ENCODE measurements at regions not wholly inside any gene's neighbourhood (a gene's known extent, or its start where the extent isn't known, plus 50 kb on each side); places are given as distances from the start of the nearest gene placed in this dataset.

DNA sequence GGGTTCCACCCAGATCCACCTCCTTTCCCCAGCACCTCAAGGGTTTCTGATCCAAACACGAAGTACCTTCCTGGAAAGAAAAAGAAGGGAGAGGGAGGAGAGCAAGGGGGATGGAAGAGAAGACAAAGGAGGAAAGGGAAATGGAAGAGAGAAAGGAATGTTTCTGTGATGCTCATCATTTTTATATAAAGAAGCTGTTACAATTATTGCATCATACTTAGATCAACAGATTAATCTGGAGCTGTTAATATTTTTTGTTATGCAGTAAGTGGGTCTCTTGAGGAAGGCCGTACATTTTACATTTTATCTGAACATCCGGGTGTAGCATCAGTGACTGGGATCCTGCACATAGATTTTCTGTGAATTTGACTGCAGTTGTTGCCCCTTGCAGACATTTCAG, 60.6 kb upstream of the NEDD4L start:
- H3K23ac ChIP-seq (ENCODE audit: low read length): no peak overlapping the region

GRCh38 chr18:57982372-57983021, 61.5 kb upstream of the NEDD4L start:
- H3K9me3 ChIP-seq (ENCODE audit: insufficient read depth, low read depth, low read length): no peaks in the 10 kb centered on the region
- no CpG with 5 or more reads among the region's 11 CpGs for WGBS (ENCODE audit: extremely low coverage, insufficient coverage, insufficient read length)
- H3K36me3 ChIP-seq (ENCODE audit: control insufficient read depth in 1 of 2, insufficient read depth in 2 of 2, low read length in 2 of 2): no peaks in the 10 kb centered on the region
- no peaks in the 10 kb centered on the region for H3K79me2 ChIP-seq (ENCODE audit: control insufficient read depth, insufficient read depth, low read length, poor library complexity)
- H3K23ac ChIP-seq (ENCODE audit: low read length): no peak overlapping the region
- H2BK12ac ChIP-seq (ENCODE audit: low read length): no peak overlapping the region
- no peak overlapping the region for H3K14ac ChIP-seq (ENCODE audit: low read length)
- H3K18ac ChIP-seq (ENCODE audit: low read length): no peak overlapping the region
- no peak overlapping the region for H2AK5ac ChIP-seq (ENCODE audit: low read length)
- H3K27ac ChIP-seq (ENCODE audit: low read depth, low read length): no peak overlapping the region
- no peak overlapping the region for H4K8ac ChIP-seq (ENCODE audit: low read depth, low read length)
- H4K12ac ChIP-seq (ENCODE audit: low read depth, low read length): no peak overlapping the region
- no peaks in the 10 kb centered on the region for H3K4me1 ChIP-seq (ENCODE audit: control insufficient read depth in 1 of 2, insufficient read depth in 2 of 2, low read length in 2 of 2)
- H3K4me2 ChIP-seq (ENCODE audit: low read length): no peak overlapping the region
- no peak overlapping the region for H2BK120ac ChIP-seq (ENCODE audit: insufficient read depth, low read length, poor library complexity)
- no peak overlapping the region for H2BK5ac ChIP-seq (ENCODE audit: low read depth, low read length, poor library complexity)
- H3K79me1 ChIP-seq (ENCODE audit: low read length): no peaks in the 10 kb centered on the region
- no peak overlapping the region for H3K4me3 ChIP-seq (ENCODE audit: low read depth, low read length)
- no peak overlapping the region for H3K4ac ChIP-seq (ENCODE audit: low read depth, low read length)
- no peaks in the 10 kb centered on the region for H3K27me3 ChIP-seq (ENCODE audit: insufficient read depth, low read length)
- H2AFZ ChIP-seq (ENCODE audit: insufficient read depth, low read length, poor library complexity): no peak overlapping the region
- H3K9ac ChIP-seq (ENCODE audit: low read length): no peak overlapping the region
- no peak overlapping the region for H4K91ac ChIP-seq (ENCODE audit: low read depth, low read length)
- DNase-seq: no peak

More for the DNA sequence above, 60.6 kb upstream of the NEDD4L start:
- no peaks in the 10 kb centered on the region for H3K27me3 ChIP-seq (ENCODE audit: insufficient read depth, low read length)
- H3K27ac ChIP-seq (ENCODE audit: low read depth, low read length): no peak overlapping the region
- H3K4ac ChIP-seq (ENCODE audit: low read depth, low read length): no peak overlapping the region
- H3K14ac ChIP-seq (ENCODE audit: low read length): no peak overlapping the region
- no peak overlapping the region for H2AK5ac ChIP-seq (ENCODE audit: low read length)
- no peak overlapping the region for H2AFZ ChIP-seq (ENCODE audit: insufficient read depth, low read length, poor library complexity)
- no peak overlapping the region for H2BK12ac ChIP-seq (ENCODE audit: low read length)
- H4K91ac ChIP-seq (ENCODE audit: low read depth, low read length): no peak overlapping the region
- no peak overlapping the region for H2BK120ac ChIP-seq (ENCODE audit: insufficient read depth, low read length, poor library complexity)
- WGBS (ENCODE audit: extremely low coverage, insufficient coverage, insufficient read length): no CpG with 5 or more reads among the region's 3 CpGs
- no peaks in the 10 kb centered on the region for H3K79me1 ChIP-seq (ENCODE audit: low read length)
- no peaks in the 10 kb centered on the region for H3K79me2 ChIP-seq (ENCODE audit: control insufficient read depth, insufficient read depth, low read length, poor library complexity)
- H4K8ac ChIP-seq (ENCODE audit: low read depth, low read length): no peak overlapping the region
- H4K12ac ChIP-seq (ENCODE audit: low read depth, low read length): no peak overlapping the region
- no peak for DNase-seq
- no peak overlapping the region for H3K9ac ChIP-seq (ENCODE audit: low read length)
- H2BK5ac ChIP-seq (ENCODE audit: low read depth, low read length, poor library complexity): no peak overlapping the region
- no peak overlapping the region for H3K18ac ChIP-seq (ENCODE audit: low read length)
- H3K4me1 ChIP-seq (ENCODE audit: control insufficient read depth in 1 of 2, insufficient read depth in 2 of 2, low read length in 2 of 2): no peaks in the 10 kb centered on the region
- H3K9me3 ChIP-seq (ENCODE audit: insufficient read depth, low read depth, low read length): no peaks in the 10 kb centered on the region
- no peaks in the 10 kb centered on the region for H3K36me3 ChIP-seq (ENCODE audit: control insufficient read depth in 1 of 2, insufficient read depth in 2 of 2, low read length in 2 of 2)
- H3K4me3 ChIP-seq (ENCODE audit: low read depth, low read length): no peak overlapping the region
- no peak overlapping the region for H3K4me2 ChIP-seq (ENCODE audit: low read length)

- DNase-seq: no peak
- Histone ChIP-seq H3K4ac (ENCODE audit: low read depth, low read length) (no peak overlapping the region), H3K27me3 (ENCODE audit: insufficient read depth, low read length) (no peaks in the 10 kb centered on the region), H3K4me2 (ENCODE audit: low read length) (no peak overlapping the region), H4K8ac (ENCODE audit: low read depth, low read length) (no peak overlapping the region), H3K18ac (ENCODE audit: low read length) (no peak overlapping the region), H3K14ac (ENCODE audit: low read length) (no peak overlapping the region), H3K79me1 (ENCODE audit: low read length) (no peaks in the 10 kb centered on the region), H3K4me3 (ENCODE audit: low read depth, low read length) (no peak overlapping the region), H3K27ac (ENCODE audit: low read depth, low read length) (no peak overlapping the region), H4K12ac (ENCODE audit: low read depth, low read length) (no peak overlapping the region), H3K79me2 (ENCODE audit: control insufficient read depth, insufficient read depth, low read length, poor library complexity) (no peaks in the 10 kb centered on the region), H3K36me3 (ENCODE audit: control insufficient read depth in 1 of 2, insufficient read depth in 2 of 2, low read length in 2 of 2) (no peaks in the 10 kb centered on the region), H2BK12ac (ENCODE audit: low read length) (no peak overlapping the region), H2AFZ (ENCODE audit: insufficient read depth, low read length, poor library complexity) (no peak overlapping the region), H2BK120ac (ENCODE audit: insufficient read depth, low read length, poor library complexity) (no peak overlapping the region), H3K9ac (ENCODE audit: low read length) (no peak overlapping the region), H2BK5ac (ENCODE audit: low read depth, low read length, poor library complexity) (no peak overlapping the region), H2AK5ac (ENCODE audit: low read length) (no peak overlapping the region), H3K23ac (ENCODE audit: low read length) (no peak overlapping the region), H3K4me1 (ENCODE audit: control insufficient read depth in 1 of 2, insufficient read depth in 2 of 2, low read length in 2 of 2) (no peaks in the 10 kb centered on the region), H4K91ac (ENCODE audit: low read depth, low read length) (no peak overlapping the region), H3K9me3 (ENCODE audit: insufficient read depth, low read depth, low read length) (no peaks in the 10 kb centered on the region)
- no CpG with 5 or more reads among the region's 3 CpGs for WGBS (ENCODE audit: extremely low coverage, insufficient coverage, insufficient read length)
Measured at GRCh38 chr18:57981308-57982028, 62.6 kb upstream of the NEDD4L start.

DNA sequence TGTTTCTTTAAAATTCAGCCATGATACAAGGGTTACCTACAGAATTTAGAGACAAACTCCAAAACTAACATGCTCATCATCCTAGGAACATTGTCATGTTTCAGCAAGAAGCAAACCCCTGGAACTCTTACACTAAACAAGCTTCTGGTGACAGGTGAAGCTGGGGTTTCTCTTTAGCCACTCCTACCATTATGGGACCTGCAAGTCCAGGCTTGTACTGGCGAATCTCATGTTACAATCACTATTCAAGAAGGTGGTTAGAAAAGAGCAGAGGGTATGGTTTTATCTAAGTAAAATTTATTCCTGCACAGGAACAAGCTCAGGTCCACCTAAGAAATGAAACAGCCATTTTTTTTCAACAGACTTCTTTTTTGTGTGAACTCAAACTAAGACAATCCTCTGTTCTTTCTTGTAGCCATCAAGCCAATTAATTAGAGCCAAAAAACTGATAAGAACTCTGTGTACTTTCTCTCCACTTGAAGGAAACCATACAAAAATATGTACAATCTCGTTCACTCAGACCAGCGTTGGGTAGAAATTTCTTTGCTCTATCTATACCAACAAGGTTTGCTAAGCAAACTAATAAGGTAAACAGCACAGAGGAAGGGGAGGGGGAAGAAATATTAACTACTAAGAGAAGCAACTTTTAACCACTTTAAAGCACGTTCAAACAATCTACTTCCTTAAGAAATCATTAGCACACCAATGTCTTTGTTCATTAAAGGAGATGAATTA, 63.3 kb upstream of the NEDD4L start:
- H4K8ac ChIP-seq (ENCODE audit: low read depth, low read length): no peak overlapping the region

More for the DNA sequence above, 63.3 kb upstream of the NEDD4L start:
- Histone ChIP-seq H3K36me3 (ENCODE audit: control insufficient read depth in 1 of 2, insufficient read depth in 2 of 2, low read length in 2 of 2) (no peaks in the 10 kb centered on the region), H3K4me2 (ENCODE audit: low read length) (no peak overlapping the region), H2BK120ac (ENCODE audit: insufficient read depth, low read length, poor library complexity) (no peak overlapping the region), H3K4me1 (ENCODE audit: control insufficient read depth in 1 of 2, insufficient read depth in 2 of 2, low read length in 2 of 2) (no peaks in the 10 kb centered on the region), H2AFZ (ENCODE audit: insufficient read depth, low read length, poor library complexity) (no peak overlapping the region), H4K91ac (ENCODE audit: low read depth, low read length) (no peak overlapping the region), H3K14ac (ENCODE audit: low read length) (no peak overlapping the region), H2BK12ac (ENCODE audit: low read length) (no peak overlapping the region), H3K4me3 (ENCODE audit: low read depth, low read length) (no peak overlapping the region), H3K79me2 (ENCODE audit: control insufficient read depth, insufficient read depth, low read length, poor library complexity) (no peaks in the 10 kb centered on the region), H3K18ac (ENCODE audit: low read length) (no peak overlapping the region), H3K27ac (ENCODE audit: low read depth, low read length) (no peak overlapping the region), H2AK5ac (ENCODE audit: low read length) (no peak overlapping the region), H4K12ac (ENCODE audit: low read depth, low read length) (no peak overlapping the region), H3K4ac (ENCODE audit: low read depth, low read length) (no peak overlapping the region), H3K79me1 (ENCODE audit: low read length) (no peaks in the 10 kb centered on the region), H3K9ac (ENCODE audit: low read length) (no peak overlapping the region), H3K27me3 (ENCODE audit: insufficient read depth, low read length) (no peaks in the 10 kb centered on the region), H3K23ac (ENCODE audit: low read length) (no peak overlapping the region), H3K9me3 (ENCODE audit: insufficient read depth, low read depth, low read length) (no peaks in the 10 kb centered on the region), H2BK5ac (ENCODE audit: low read depth, low read length, poor library complexity) (no peak overlapping the region)
- WGBS (ENCODE audit: extremely low coverage, insufficient coverage, insufficient read length): no CpG with 5 or more reads among the region's 4 CpGs
- DNase-seq: no peak
